GM13977 (cell line): ENCODE measurements at regions not wholly inside any gene's neighbourhood (a gene's known extent, or its start where the extent isn't known, plus 50 kb on each side); places are given as distances from the start of the nearest gene placed in this dataset.
"Not testable (repeated sequence)": the region's sequence is repeated elsewhere in the genome, so short reads cannot be mapped to it uniquely, and the experiment has no call there.

Experiments used
- DNase-seq: peaks from one replicate; pipeline ENCODE4 v3.0.0; 2012; ENCODE audit warnings: low spot score
- in situ Hi-C: fragments of 300-500 bp; cut with MboI; formaldehyde crosslinking; loops from one replicate; pipeline ENCODE4 v1.12.0; 2022; ENCODE audit warnings: low sequenced_read_pairs, low pct_unique_long_range_greater_than_20kb, mixed read lengths, inconsistent platforms; ENCODE audit not compliant: unreplicated experiment
- TF ChIP-seq, protein P1 (sequence below): IDR thresholded peaks from 2 replicates; pipeline ENCODE4 v1.5.1; 2012; ENCODE audit warnings: mild to moderate bottlenecking, control low read depth; ENCODE audit not compliant: insufficient read depth; ENCODE audit errors: extremely low read depth, missing control alignments

DNA sequence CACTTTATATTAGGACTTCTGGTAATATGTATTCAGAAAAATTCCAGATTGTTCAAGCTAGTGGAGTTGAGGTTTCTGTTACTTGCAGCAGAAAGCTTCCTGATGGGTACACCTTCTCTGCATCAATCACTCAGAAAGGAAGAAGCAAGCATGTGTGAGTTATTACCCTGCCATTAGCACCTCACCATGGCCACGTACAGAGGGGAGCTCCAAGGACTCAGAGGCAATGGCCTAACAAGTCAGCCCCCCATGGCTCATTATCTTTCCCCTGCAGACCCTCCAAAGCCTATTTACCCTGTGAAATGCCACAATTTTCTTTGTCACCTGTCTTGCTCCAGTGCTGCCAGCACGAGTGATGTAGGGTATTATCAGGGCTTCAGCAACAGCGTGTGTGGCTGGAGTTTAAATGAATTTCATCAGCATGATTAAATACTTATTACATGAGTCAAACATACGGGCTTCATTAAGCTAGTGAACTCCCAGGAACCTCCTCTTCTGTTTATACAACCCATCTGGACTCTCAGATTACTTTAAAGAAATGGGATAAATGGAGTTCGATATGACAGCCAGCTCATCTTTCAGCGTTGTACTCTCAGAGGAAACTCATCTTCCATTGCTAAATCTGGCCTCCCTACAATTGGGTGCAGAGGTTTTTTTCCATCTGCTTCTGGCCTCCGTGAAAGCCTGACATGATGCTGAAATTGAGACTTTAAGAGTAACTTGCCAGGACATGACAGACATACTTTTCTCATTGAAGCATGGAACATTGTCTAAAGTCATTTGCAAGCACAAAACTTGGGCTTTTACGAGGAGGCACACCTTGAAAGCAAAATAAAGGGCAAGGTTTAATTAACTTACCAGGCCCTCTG, 135.9 kb downstream of the TMEM30B start:
- in situ Hi-C loops, result no loop called here

DNA sequence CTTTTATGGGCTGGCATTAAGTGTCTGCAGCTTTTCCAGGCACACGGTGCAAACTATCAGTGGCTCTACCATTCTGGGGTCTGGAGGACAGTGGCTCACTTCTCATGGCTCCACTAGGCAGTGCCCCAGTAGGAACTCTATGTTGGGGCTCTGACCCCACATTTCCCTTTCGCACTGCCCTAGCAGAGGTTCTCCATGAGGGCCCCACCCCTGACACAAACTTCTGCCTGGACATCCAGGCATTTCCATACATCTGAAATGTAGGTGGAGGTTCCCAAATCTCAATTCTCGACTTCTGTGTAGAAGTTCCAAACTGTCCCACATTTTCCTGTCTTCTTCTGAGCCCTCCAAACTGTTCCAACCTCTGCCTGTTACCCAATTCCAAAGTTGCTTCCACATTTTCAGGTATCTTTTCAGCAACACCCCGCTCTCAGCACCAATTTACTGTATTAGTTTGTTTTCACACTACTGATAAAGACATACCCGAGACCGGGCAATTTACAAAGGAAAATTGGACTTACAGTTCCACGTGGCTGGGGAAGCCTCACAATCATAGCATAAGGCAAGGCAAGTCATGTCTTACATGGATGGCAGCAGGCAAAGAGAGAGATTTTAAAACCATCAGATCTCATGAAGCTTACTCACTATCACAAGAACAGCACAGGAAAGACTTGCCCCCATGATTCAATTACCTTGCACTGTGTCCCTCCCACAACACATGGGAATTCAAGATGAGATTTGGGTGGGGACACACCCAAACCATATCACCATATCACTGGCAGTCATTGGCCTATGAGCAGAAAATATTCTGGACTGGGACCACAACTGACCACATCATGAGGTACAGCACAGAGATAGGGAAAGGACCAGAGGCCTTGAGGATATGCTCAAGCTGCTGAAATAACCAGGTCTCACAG, 136.8 kb downstream of the TMEM30B start:
- in situ Hi-C loops, DNase-seq: not testable (repeated sequence)

More for the DNA sequence above, 135.9 kb downstream of the TMEM30B start:
- no peak for DNase-seq
- TF ChIP-seq, protein P1, sequence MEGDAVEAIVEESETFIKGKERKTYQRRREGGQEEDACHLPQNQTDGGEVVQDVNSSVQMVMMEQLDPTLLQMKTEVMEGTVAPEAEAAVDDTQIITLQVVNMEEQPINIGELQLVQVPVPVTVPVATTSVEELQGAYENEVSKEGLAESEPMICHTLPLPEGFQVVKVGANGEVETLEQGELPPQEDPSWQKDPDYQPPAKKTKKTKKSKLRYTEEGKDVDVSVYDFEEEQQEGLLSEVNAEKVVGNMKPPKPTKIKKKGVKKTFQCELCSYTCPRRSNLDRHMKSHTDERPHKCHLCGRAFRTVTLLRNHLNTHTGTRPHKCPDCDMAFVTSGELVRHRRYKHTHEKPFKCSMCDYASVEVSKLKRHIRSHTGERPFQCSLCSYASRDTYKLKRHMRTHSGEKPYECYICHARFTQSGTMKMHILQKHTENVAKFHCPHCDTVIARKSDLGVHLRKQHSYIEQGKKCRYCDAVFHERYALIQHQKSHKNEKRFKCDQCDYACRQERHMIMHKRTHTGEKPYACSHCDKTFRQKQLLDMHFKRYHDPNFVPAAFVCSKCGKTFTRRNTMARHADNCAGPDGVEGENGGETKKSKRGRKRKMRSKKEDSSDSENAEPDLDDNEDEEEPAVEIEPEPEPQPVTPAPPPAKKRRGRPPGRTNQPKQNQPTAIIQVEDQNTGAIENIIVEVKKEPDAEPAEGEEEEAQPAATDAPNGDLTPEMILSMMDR, result no peak

DNA sequence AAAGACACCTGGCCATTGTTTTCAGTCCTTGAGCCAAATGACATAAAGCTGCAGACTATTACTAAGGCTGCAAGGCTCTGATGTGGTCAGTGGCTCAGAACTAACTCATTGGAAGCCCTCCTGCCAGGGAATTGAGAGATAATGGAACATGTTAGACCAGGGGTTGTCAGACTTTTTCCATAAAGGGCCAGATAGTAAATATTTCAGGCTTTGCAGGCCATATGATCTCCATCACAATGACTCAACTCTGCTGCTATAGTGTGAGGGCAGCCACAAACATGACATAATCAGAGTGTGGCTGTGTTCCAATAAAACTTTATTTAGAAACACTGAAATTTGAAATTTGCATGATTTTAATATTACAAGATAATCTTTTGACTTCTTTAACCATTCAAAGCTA, 140.3 kb downstream of the TMEM30B start:
- no peak for DNase-seq
- in situ Hi-C loops, result no loop called here
- TF ChIP-seq, protein P1, result no peak

DNA sequence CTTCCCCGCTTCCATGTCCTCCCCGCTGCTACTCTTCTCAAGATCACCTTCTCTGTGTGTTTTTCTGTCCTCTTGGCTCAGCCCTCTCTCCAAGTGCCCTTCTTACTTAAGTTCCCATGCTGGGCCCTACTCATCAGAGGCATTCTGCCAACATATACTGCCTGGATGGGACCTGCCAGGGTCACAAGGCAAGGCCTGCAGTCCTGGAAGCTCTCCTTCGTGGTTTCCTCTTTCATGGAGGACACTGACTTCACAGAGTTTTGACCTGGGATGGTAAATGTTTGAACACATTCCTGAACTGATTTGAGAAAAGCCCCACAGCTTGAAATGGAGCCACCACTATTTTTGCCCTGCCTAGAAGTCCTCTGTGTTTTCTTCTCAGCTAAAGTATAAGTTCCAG, 140.9 kb downstream of the TMEM30B start:
- TF ChIP-seq, protein P1, result no peak
- in situ Hi-C loops, result no loop called here
- DNase-seq, result no peak

DNA sequence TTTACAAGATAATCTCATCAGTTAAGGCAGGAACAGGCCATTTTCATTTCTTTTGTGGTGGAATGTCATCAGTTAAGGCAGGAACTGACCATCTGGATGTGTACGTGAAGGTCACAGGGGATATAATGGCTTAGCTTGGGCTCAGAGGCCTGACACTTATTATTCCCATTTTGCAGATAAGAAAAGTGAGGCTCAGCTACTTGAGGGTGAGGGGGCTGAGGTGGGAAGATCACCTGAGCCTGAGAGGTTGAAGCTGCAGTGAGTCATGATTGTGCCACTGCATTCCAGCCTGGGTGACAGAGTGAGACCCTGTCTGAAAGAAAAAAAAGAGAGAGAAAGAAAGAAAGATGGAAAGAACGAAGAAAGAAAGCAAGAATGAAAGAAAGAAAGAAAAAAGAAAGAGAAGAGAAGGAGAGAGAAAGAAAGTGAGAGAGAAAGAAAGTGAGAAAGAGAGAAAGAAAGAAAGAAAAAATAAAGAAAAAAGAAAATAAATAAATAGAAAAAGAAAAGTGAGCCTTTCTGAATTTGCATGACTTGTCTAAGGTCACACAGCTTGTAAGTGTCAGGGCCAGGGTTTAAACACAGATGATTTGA, 142.0 kb downstream of the TMEM30B start:
- TF ChIP-seq, protein P1, result no peak
- DNase-seq, result no peak
- in situ Hi-C loops, result no loop called here

DNA sequence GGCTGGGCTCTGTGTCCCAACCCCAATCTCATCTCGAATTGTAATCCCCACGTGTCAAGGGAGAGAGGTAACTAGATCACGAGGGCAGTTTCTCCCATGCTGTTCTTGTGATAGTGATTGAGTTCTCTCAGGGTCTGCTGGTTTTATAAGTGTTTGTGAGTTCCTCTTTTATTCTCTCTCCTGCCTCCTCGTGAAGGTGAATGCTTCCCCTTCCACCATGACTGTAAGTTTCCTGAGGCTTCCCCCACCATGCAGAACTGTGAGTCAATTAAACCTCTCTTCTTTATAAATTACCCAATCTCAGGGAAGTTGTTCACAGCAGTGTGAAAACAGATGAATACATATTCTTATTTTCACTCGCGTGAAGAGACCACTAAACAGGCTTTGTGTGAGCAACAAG, 148.2 kb downstream of the TMEM30B start:
- DNase-seq, result no peak
- in situ Hi-C loops, result no loop called here
- TF ChIP-seq, protein P1, result no peak
